ENCODE measurements at regions not wholly inside any gene's neighbourhood (a gene's known extent, or its start where the extent isn't known, plus 50 kb on each side); places are given as distances from the start of the nearest gene placed in this dataset.
"Not testable (repeated sequence)": the region's sequence is repeated elsewhere in the genome, so short reads cannot be mapped to it uniquely, and the experiment has no call there.

GRCh38 chr6:84912472-84913322 is 148.3 kb upstream of the TBX18 start:
- no peak for DNase-seq

- DNase-seq = no peak
Observed at GRCh38 chr6:84910906-84911607, 146.7 kb upstream of the TBX18 start.

GRCh38 chr6:84908304-84908904 is 144.0 kb upstream of the TBX18 start:
- no peak for DNase-seq

GRCh38 chr6:84906514-84906913 is 142.1 kb upstream of the TBX18 start:
- DNase-seq = no peak

GRCh38 chr6:84905823-84906222 is 141.4 kb upstream of the TBX18 start:
- DNase-seq = no peak

DNA sequence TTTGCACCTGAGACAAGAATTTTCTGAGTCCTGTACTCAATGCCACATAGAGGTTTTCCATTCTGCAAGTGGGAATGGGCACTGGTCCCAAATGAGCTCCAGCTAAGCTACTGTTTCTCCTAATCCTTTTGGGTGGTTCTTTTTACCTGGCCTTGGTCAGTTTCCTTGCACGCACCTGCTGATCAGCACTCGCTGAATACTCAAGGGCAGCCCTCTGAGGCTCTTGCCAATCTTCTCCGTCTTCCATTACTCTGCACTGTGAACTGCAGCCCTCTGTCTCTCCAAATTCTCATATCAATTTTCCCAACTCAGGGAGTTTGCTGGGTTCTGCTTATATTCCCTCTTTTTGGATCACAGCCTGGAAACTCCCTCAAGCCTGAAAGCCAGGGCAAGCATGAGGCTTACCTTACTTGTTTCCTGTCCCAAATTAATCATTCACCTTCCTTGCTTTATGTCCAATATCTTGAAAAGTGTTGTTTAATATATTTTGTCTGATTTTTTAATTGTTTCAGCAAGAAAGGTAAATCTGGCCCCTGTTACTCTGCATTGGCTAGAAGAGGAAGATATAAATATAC is 138.0 kb upstream of the TBX18 start:
- DNase-seq = no peak

- DNase-seq = no peak
Observed at GRCh38 chr6:84897988-84898594, 133.7 kb upstream of the TBX18 start.

DNA sequence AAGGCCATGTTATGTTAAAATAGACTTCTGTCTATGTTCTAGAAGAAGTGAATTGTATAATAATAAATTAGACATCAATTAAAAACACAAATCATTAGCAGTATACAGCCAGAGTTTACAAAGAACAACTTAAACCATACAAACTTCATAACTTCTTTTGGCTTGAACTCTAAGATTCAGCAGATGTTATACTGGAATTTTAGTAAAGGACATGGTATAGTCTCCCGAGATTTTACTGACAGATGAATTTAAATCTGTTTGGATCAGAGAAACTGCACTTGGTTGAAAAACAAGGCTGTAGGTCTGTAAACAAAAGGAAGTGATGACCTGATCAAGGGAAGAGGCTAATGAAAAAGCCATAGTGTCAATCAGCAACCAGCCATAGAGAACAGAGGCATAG is 132.6 kb upstream of the TBX18 start:
- no peak for DNase-seq

- no peak for DNase-seq
Observed at GRCh38 chr6:84892671-84893070, 128.3 kb upstream of the TBX18 start.

DNA sequence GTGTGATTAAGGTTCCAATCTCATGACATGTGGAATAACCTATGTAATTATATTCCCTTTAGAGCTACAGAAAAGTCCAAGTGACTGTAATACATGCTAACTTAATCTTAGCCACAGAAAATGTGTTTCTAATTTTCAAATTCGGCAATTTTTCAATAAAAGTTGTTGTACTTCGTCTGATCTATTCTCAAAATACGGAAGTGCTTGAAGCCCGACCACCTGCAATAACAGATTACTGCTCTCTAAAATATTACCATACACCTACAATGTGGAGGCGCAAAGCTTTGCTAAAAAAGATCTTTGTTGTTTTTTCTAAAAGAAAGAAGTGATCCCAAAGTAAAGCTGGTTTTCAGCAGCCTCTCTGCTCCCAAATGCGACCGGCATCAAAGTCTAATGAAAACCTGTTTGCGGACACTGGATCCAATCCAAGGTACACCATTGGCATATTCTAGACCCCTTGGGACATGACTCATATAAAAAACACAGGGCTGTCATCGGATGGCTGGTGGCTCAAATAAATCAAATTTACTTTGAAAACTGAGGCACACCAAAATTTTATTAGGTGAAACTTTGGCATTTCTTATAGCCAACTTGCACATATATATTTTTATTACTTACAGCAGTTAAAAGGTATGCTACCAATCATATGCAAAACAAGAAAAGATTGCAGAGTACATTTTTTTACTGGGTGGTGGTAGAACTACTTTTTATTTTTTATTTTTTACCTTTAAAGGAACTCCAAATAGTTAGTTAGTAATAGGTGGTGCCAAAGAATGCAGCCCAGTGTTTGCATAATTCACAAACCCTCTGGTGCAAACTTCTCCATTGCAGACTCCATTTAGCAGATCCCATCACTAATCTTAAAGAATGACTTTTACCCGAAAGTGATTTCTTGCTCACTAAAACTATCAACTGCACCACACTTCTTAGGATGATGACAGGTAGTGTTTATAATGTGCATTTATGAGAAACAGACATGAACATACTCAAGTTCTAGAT is 118.7 kb upstream of the TBX18 start:
- no peak for DNase-seq

GRCh38 chr6:84879385-84879784 is 115.0 kb upstream of the TBX18 start:
- not testable (repeated sequence) for DNase-seq

DNA sequence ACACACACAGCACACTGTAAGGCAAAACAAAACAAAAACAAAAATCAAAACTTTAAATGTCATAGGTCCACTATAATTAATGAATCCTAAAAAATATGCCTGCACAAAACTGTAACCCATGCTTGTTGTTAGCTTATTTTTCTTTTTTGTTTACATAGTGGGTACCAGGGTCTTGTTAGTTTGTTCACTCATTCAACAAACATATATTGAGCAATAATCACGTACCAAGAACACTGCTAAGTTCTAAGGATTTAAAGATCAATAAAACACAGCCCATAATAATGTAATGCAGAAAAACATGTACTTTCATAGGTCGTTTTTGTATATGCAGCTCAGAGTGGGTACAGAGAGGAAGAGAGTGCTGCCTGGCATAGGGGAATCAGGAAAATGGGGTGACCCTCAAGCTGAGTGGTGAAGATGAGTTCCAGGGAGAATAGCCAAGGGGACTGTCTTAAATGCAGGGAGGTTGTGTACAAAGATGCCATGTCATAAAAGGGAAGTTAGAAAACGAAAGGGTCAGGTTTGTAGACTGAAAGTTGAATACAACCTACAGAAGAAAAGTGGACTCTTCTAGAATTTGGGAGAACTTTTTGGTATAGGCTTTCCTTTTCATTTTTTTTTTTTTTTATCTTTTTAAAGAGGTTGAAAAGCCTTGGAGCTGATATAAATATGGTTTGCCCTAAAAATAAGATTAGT is 113.3 kb upstream of the TBX18 start:
- DNase-seq = no peak

DNA sequence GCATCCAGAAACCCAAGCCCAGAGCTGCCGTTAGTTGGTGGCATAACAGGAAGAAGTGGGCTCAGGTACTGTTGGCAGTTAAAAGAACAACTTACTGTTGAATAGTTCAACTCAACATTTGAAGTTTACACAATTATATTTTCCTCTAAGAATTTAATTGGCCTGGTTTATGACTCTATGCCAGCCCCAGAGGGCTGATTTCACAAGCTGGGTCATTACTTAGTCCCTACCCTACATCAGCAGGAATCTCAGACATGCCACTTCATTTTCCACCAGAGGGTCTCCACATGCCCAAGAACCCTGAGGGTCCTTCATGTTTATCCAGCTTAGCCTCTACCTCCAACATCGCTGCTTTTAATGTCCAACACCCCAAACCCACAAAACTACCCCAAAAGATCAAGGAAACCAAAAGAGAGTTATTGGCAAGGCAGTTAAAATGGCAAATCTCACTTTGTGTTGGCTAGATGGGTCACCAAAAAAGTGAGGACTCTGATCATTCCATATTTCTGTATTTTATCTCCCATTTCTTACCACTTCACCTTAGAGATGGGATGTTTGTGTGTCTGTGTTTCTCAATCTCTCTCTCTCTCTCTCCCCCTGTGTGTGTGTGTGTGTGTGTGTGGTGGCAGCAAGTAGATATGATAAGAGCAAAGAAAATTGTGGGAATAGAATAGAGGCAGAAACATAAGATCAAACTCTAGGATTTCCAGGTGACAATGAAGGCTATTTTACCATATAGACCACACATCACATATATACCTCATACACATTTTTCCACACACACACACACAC is 112.5 kb upstream of the TBX18 start:
- DNase-seq = no peak

GRCh38 chr6:84872996-84873723 is 108.8 kb upstream of the TBX18 start:
- no peak for DNase-seq

DNA sequence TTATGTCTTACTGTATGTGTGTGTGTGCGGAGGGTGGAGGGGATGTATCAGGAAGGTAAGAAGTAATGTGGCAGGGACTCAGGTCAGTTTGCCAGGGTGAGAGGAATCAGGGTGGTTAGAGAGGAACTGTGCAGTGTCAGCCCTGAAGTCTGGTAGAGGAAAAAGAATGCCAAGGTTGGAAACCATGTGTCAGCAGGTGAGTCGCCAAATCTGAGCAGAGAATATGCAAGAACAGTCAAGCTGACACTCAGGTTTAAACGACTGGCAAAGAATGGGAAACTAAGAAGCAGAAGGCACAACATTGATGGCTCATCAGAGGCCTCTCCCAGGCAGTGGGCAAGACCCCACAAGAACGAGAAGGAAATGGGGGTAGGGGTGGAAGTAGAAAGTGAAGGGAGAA is 107.5 kb upstream of the TBX18 start:
- no peak for DNase-seq

- DNase-seq = no peak
Observed at GRCh38 chr6:84870672-84871071, 106.3 kb upstream of the TBX18 start.

DNA sequence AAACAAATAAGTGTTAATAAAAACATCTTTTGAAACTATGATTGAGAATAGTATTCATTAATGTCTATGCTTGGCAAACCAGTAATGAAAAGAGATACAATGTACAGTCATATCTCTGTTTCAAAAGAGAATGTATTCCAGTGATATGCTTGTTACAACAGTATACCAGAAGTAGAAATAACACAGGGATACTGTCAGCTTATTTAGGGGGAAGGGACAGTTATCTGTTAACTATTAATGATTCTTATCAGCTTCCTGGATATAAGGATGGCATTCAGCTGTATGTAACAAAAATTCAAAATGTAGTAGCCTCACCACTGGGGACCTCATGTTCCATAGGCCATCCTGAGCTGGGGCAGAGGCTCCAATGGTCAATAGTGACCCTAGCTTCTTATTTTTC is 103.8 kb upstream of the TBX18 start:
- no peak for DNase-seq

GRCh38 chr6:84867521-84867920 is 103.1 kb upstream of the TBX18 start:
- DNase-seq = no peak

GRCh38 chr6:84866715-84867114 is 102.3 kb upstream of the TBX18 start:
- no peak for DNase-seq

DNA sequence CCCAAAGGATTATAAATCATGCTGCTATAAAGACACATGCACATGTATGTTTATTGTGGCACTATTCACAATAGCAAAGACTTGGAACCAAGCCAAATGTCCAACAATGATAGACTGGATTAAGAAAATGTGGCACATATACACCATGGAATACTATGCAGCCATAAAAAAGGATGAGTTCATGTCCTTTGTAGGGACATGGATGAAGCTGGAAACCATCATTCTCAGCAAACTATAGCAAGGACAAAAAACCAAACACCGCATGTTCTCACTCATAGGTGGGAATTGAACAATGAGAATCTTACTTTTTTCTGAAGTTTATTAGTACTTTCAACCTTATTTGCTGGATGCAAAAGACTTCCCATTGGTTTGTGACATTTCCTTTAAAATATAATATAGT is 101.0 kb upstream of the TBX18 start:
- not testable (repeated sequence) for DNase-seq

Measured in NCI-H1436 treated with DMSO at 0.1 percent for 48 hours (cell line).